Prostate gland (tissue), 2 donors: ENCODE measurements at regions not wholly inside any gene's neighbourhood (a gene's known extent, or its start where the extent isn't known, plus 50 kb on each side); places are given as distances from the start of the nearest gene placed in this dataset.

Source experiments
- DNase-seq: peaks from one replicate; pipeline ENCODE4 v3.0.0-alpha.2; 2019; ENCODE audit warnings: low spot score
- H3K27ac ChIP-seq, 2 donors: fragments of 200-600 bp; sonication (generic); 2 replicates each; pipeline ENCODE4 v1.5.1; 2017 to 2019
- H3K27me3 ChIP-seq: fragments of 200-600 bp; sonication (generic); replicated peaks from 2 replicates; pipeline ENCODE4 v1.5.1; 2019; ENCODE audit not compliant: insufficient read depth
- H3K36me3 ChIP-seq, 2 donors: fragments of 200-600 bp; sonication (generic); 1 replicate in 1 of 2; 2 replicates in 1 of 2; pipeline versions ENCODE4 v1.5.1 to v1.8.1; 2017 to 2019
- H3K4me1 ChIP-seq: fragments of 200-600 bp; sonication (generic); replicated peaks from 2 replicates; pipeline ENCODE4 v1.5.1; 2019
- H3K4me3 ChIP-seq, 2 donors: fragments of 200-600 bp; sonication (generic); 2 replicates each; pipeline ENCODE4 v1.5.1; 2017 to 2019
- H3K9me3 ChIP-seq: fragments of 200-600 bp; sonication (generic); 2 replicates; pipeline ENCODE4 v1.5.1; 2017
- POLR2A ChIP-seq: fragments of 450-650 bp; IDR thresholded peaks from one replicate; pipeline ENCODE4 v1.6.1; 2016; ENCODE audit warnings: antibody characterized with exemption, mild to moderate bottlenecking
- POLR2AphosphoS5 ChIP-seq: sonication (generic); formaldehyde crosslinking; IDR thresholded peaks from one replicate; pipeline ENCODE4 v1.6.1; 2017; ENCODE audit warnings: antibody characterized with exemption
- WGBS: methylation state at CpG from one replicate; pipeline ENCODE4 v1.1.5; 2018; 5-methylcytosine and 5-hydroxymethylcytosine counted together
- intact Hi-C: fragments of 100-400 bp; cut with DNase I; formaldehyde crosslinking; loops from one replicate; pipeline ENCODE4 v1.14.2; 2022
- TF ChIP-seq, protein P1 (sequence below), 4 experiments: fragments of 200-600 bp in 2 of 4; fragments of 450-650 bp in 2 of 4; sonication (generic) in 2 of 4; IDR thresholded peaks; 1 replicate in 3 of 4; 2 replicates in 1 of 4; pipeline ENCODE4 v1.5.1; 2016 to 2019; ENCODE audit warnings: antibody characterized with exemption in 4 of 4, mild to moderate bottlenecking in 2 of 4, moderate library complexity in 2 of 4

DNA sequence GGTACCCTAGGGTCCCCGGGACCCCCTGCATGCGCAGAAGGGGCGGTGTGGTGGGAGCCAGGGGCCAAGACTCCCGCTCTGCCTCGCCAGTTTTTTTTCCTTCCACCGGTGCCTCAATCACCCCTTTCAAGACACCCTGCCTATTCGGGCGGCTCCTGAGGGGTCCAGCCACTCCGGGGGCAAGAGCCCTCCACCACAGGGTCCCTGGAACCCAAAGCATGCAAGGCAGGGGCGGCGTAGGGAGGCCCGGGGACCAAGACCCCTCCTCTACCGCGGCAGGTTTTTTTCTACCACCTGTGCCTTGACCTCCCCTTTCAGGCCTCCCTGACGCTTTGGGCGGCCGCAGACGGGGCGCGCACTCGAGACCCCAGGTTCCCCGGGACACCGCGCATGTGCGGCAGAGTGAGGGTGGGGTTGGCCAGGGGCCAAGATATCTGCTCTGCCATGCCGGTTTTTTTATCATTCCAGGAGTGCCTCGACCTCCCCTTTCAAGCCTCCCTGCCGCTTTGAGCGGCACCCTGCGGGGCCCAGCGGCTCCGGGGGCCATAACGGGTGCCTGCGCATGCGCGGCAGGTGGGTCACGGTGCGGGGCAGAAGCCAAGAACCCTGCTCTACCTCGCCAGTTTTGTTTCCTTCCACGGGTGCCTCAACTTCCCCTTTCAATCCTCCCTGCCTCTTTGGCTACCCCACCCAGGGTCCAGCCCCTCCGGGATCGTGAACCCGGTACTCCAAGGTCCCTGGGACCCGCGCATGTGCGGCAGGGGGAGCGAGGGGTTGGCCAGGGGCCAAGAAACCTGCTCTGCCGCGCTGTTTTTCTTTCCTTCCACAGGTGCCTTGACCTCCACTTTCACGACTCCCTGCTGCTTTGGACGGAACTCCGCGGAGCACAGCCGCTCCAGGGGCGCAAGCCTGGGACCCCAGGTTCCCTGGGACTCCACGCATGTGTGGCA is 328.1 kb downstream of the ALG10 start:
- WGBS: 73% methylated on average over 55 of the region's 56 CpGs
- H3K27ac ChIP-seq: no peak overlapping the region

DNA sequence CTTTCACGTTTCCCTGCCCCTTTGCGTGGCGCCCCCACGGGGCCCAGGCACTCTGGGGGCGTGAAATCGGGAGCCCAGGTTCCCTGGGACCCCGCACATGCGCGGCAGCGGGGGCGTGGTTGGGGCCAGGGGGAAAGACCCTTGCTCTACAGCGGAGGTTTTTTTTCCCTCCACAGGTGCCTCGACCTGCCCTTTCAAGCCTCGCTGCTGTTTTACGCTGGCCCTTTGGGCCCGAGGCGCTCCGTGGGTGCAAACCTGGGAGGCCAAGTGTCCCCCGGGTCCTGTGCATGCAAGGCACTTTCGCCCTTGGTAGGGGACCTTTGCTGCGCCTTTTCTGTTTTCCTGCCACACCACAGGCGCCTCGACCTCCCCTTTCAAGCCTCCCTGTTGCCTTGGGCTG is 329.8 kb downstream of the ALG10 start:
- intact Hi-C loops: no loop called here
- DNase-seq: no peak
- H3K27ac ChIP-seq: no peak overlapping the region
- H3K9me3 ChIP-seq: no peaks in the 10 kb centered on the region
- H3K27me3 ChIP-seq: no peaks in the 10 kb centered on the region
- H3K4me3 ChIP-seq: no peak overlapping the region
- 70% methylated on average over 23 of the region's 23 CpGs for WGBS
- TF ChIP-seq POLR2A: no peak
- TF ChIP-seq, protein P1, sequence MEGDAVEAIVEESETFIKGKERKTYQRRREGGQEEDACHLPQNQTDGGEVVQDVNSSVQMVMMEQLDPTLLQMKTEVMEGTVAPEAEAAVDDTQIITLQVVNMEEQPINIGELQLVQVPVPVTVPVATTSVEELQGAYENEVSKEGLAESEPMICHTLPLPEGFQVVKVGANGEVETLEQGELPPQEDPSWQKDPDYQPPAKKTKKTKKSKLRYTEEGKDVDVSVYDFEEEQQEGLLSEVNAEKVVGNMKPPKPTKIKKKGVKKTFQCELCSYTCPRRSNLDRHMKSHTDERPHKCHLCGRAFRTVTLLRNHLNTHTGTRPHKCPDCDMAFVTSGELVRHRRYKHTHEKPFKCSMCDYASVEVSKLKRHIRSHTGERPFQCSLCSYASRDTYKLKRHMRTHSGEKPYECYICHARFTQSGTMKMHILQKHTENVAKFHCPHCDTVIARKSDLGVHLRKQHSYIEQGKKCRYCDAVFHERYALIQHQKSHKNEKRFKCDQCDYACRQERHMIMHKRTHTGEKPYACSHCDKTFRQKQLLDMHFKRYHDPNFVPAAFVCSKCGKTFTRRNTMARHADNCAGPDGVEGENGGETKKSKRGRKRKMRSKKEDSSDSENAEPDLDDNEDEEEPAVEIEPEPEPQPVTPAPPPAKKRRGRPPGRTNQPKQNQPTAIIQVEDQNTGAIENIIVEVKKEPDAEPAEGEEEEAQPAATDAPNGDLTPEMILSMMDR (IDR thresholded peaks at IDR 0.05): no peak
- no peak for TF ChIP-seq POLR2AphosphoS5
- H3K4me1 ChIP-seq: no peaks in the 10 kb centered on the region
- no peaks in the 10 kb centered on the region for H3K36me3 ChIP-seq

More for the DNA sequence above, 328.1 kb downstream of the ALG10 start:
- Histone ChIP-seq H3K27me3 (no peaks in the 10 kb centered on the region), H3K36me3 (no peaks in the 10 kb centered on the region), H3K4me1 (no peaks in the 10 kb centered on the region), H3K4me3 (no peak overlapping the region), H3K9me3 (no peaks in the 10 kb centered on the region)
- intact Hi-C loops: no loop called here
- TF ChIP-seq POLR2AphosphoS5: no peak
- TF ChIP-seq, protein P1 (IDR thresholded peaks at IDR 0.05): no peak
- TF ChIP-seq POLR2A: no peak
- DNase-seq: no peak

DNA sequence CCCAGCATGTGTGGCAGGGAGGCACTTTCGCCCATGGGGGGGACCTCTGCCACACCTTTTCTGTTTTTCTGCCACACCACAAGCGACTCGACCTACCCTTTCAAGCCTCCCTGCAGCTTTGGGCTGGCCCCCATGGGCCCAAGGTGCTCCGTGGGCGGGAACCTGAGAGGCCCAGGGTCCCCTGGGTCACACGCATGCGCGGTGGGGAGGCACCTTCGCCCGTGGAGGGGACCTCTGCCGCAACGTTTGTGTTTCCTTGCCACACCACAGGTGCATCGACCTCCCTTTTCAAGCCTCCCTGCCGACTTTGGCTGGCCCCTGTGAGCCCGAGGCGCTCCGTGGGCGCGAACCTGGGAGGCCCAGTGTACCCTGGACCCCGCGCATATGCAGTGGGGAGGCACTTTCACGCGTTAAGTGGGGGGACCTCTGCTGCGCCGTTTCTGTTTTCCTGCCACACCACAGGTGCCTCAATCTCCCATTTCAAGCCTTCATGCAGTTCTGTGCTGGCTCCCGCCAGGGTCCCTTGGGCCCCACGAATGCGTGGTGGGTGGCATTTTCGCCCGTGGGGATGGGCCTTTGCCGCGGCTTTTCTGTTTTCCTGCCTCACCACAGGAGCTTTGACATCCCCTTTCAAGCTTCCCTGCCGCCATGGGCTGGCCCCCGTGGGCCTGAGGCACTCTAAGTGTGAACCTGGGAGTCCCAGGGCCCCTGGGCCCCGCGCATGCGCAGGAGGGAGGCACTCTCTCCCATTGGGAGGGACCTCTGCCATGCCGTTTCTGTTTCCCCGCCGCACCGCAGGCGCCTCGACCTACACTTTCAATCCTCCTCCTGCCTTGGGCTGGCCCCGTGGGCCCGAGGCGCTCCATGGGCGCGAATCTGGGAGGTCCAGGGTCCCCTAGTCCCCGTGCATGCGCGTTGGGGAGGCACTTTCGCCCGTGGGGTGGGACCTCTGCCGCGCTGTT is 332.2 kb downstream of the ALG10 start:
- Histone ChIP-seq H3K27ac (no peak overlapping the region), H3K4me3 (no peak overlapping the region), H3K4me1 (no peaks in the 10 kb centered on the region), H3K36me3 (no peaks in the 10 kb centered on the region), H3K9me3 (no peaks in the 10 kb centered on the region), H3K27me3 (no peaks in the 10 kb centered on the region)
- DNase-seq: no peak
- intact Hi-C loops: no loop called here
- TF ChIP-seq POLR2AphosphoS5 (no peak), POLR2A (no peak)
- TF ChIP-seq, protein P1 (IDR thresholded peaks at IDR 0.05): no peak
- 60% methylated on average over 55 of the region's 55 CpGs for WGBS

GRCh38 chr12:34356233-34356987 is 334.1 kb downstream of the ALG10 start:
- no peaks in the 10 kb centered on the region for H3K36me3 ChIP-seq
- WGBS: 72% methylated on average over 37 of the region's 39 CpGs
- no peak overlapping the region for H3K4me3 ChIP-seq
- intact Hi-C loops: no loop called here
- no peak for DNase-seq
- H3K4me1 ChIP-seq: no peaks in the 10 kb centered on the region
- TF ChIP-seq POLR2AphosphoS5 (no peak), POLR2A (no peak)
- TF ChIP-seq, protein P1 (IDR thresholded peaks at IDR 0.05): no peak
- no peaks in the 10 kb centered on the region for H3K27me3 ChIP-seq
- no peak overlapping the region for H3K27ac ChIP-seq
- no peaks in the 10 kb centered on the region for H3K9me3 ChIP-seq
